ENCODE measurements at regions not wholly inside any gene's neighbourhood (a gene's known extent, or its start where the extent isn't known, plus 50 kb on each side); places are given as distances from the start of the nearest gene placed in this dataset.
"Not testable (repeated sequence)": the region's sequence is repeated elsewhere in the genome, so short reads cannot be mapped to it uniquely, and the experiment has no call there.

- no peak overlapping the region for H3K4me3 ChIP-seq (ENCODE audit: low read depth, poor library complexity, severe bottlenecking)
- intact Hi-C loops (cut with DNase I; ENCODE audit: low total_unique reads): no loop called here
- TF ChIP-seq CTCF (IDR thresholded peaks at IDR 0.05) (no peak), POLR2A (IDR thresholded peaks at IDR 0.05) (no peak)
- DNase-seq (ENCODE audit: low spot score in 2 of 2): no peak
These were observed 144.2 kb upstream of the RAPGEF2 start for GRCh38 chr4:158958489-158959270.

GRCh38 chr4:158962393-158962792, 140.5 kb upstream of the RAPGEF2 start:
- intact Hi-C loops (cut with DNase I; ENCODE audit: low total_unique reads): no loop called here
- no peak overlapping the region for H3K4me3 ChIP-seq (ENCODE audit: low read depth, poor library complexity, severe bottlenecking)
- no peak for DNase-seq (ENCODE audit: low spot score in 2 of 2)
- no peak for TF ChIP-seq CTCF (IDR thresholded peaks at IDR 0.05)
- no peak for TF ChIP-seq POLR2A (IDR thresholded peaks at IDR 0.05)
- WGBS, 2 donors: 37 to 41% methylated on average over 2 of the region's 2 CpGs

DNA sequence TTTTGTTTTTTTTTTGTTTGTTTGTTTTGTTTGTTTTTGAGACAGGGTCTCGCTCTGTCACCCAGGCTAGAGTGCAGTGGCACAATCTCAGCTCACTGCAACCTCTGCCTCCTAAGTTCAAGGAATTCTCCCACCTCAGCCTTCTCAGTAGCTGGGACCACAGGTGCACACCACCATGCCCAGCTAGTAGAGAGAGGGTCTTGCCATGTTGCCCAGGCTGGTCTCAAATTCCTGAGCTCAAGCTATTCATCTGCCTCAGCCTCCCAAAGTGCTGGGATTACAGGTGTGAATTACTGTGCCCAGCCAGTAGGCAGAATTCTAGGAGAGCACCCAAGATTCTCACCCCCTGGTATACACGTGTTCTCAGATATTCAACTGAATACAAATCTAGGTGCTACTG, 139.6 kb upstream of the RAPGEF2 start:
- intact Hi-C loops (cut with DNase I; ENCODE audit: low total_unique reads): not testable (repeated sequence)
- WGBS, 2 donors: 89 to 98% methylated on average over 2 of the region's 2 CpGs

GRCh38 chr4:158964114-158964727, 138.7 kb upstream of the RAPGEF2 start:
- no peak for DNase-seq (ENCODE audit: low spot score in 2 of 2)
- no peak overlapping the region for H3K4me3 ChIP-seq (ENCODE audit: low read depth, poor library complexity, severe bottlenecking)
- intact Hi-C loops (cut with DNase I; ENCODE audit: low total_unique reads): no loop called here
- WGBS, 2 donors: 93 to 94% methylated on average over 5 of the region's 5 CpGs
- TF ChIP-seq CTCF (IDR thresholded peaks at IDR 0.05) (no peak), POLR2A (IDR thresholded peaks at IDR 0.05) (no peak)

More for the DNA sequence above, 139.6 kb upstream of the RAPGEF2 start:
- not testable (repeated sequence) for H3K4me3 ChIP-seq (ENCODE audit: low read depth, poor library complexity, severe bottlenecking); DNase-seq (ENCODE audit: low spot score in 2 of 2)

- no peak for DNase-seq (ENCODE audit: low spot score in 2 of 2)
- no peak for TF ChIP-seq POLR2A (IDR thresholded peaks at IDR 0.05)
- no peak for TF ChIP-seq CTCF (IDR thresholded peaks at IDR 0.05)
- intact Hi-C loops (cut with DNase I; ENCODE audit: low total_unique reads): no loop called here
- WGBS, 2 donors: 92 to 100% methylated on average over 1 of the region's 1 CpG
- H3K4me3 ChIP-seq (ENCODE audit: low read depth, poor library complexity, severe bottlenecking): no peak overlapping the region
These were observed 138.2 kb upstream of the RAPGEF2 start for GRCh38 chr4:158964728-158965124.

GRCh38 chr4:158965226-158965625, 137.7 kb upstream of the RAPGEF2 start:
- intact Hi-C loops (cut with DNase I; ENCODE audit: low total_unique reads): no loop called here
- H3K4me3 ChIP-seq (ENCODE audit: low read depth, poor library complexity, severe bottlenecking): no peak overlapping the region
- TF ChIP-seq POLR2A (IDR thresholded peaks at IDR 0.05) (no peak), CTCF (IDR thresholded peaks at IDR 0.05) (no peak)
- no peak for DNase-seq (ENCODE audit: low spot score in 2 of 2)

Data from lower leg skin (tissue), 4 donors.